ENCODE measurements at regions not wholly inside any gene's neighbourhood (a gene's known extent, or its start where the extent isn't known, plus 50 kb on each side); places are given as distances from the start of the nearest gene placed in this dataset.
A peak's percentile ranks its signal among the peaks of the same experiment; 100 is the strongest.

DNA sequence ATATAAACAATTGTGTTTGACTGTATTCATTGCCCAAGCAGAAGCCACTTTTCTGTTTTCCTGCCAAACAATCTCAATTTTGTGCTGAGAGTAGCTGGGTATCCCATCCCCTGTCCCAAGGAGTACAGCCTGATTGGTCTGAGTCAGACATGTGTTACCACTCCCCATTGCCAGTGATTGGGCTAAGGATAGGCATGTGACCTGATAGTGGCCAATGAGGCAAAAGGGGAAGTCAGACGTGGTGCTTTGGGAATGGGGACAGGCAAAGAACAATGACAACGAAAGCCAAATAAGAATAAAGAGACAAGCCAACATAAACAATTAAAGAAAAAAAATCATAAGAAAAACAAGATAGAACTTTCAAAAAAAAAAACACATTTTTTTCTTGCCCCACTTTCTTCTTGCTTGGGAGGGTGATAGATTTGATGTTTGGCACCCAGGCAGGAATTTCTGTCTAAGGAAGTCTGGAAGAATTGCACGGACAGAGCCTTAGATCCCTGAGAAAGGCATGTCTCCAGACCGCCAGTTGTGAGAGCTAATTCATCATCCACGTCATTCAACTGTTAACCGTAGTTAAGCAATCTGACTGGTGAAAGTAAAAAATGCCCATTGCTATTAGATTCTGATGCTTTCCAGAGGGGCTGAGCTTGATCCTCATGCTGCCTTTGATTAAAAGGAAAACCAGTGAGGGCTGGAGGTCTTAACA lies 626.6 kb upstream of the TMEM132C start:
- no peak for DNase-seq

DNA sequence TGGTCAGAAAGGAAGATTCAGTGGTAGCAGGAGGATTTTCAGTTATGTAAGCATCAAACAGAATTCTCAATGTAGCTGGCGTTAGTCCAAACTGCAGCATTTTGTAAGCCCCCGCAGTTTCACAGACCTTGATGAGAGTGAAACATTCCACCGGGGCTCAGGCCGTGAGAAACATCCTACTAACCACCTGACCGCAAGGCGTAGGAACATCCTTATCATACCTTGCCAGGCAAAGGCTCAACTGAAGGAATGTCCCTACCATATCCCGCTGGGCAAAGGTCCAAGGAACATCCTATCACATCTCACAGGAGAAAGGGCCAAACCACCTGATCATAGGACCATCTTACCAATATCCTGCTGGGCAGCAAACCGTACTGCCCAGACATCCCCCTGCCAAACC lies 624.8 kb upstream of the TMEM132C start:
- DNase-seq = no peak

DNA sequence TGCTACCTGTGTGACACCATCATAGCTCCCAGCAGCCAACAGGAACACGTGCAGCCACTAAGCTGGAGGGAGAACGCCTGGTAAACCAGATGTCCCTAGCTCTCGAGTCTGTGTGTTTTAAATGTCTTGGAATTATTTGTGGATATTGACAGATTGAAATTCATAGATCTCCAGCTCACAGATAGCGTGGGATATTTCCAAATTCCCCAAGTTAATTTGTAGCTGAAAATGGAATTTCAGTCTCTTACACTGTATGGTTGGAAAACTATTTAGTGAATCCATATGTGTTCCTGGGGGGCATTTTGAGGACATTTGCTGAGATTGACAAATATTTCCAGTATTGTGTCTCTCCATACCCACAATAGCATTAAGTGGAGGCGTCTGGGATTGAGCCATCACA lies 618.6 kb upstream of the TMEM132C start:
- no peak for DNase-seq

DNA sequence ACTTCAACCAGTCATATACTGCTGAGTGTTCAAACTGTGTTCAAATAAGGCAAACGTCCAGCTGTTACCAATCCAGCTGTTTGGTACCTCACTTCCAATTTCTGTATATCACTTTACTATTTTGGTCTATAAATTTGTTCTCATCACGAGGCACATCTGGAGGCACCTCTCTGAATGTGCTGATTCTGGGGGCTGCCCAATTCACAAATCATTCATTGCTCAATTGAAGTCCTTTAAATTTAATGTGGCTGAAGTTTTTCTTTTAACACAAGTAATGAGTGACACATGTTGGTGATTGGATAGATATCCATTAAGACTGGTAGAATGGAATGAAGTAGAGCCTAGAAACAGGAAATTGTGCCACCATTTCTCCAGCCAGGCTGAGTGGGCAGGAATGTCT lies 617.0 kb upstream of the TMEM132C start:
- no peak for DNase-seq

DNA sequence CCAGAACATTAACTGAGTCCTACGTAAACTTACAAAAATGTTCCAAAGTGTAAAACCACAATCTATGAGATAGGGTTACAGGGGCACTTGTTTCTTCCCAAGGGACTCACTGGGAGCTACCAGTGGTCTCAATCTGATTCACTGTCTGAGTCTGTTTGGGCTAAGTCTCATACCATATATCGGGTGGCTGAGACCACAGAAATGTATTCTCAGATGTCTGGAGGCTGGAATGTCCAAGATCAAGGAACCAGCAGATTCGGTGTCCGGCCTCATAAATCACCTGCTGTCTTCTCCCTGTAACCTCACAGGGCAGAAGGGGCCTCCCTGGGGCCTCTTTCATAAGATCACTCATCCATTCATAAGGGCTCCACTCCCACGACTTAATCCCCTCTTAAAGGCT lies 616.3 kb upstream of the TMEM132C start:
- no peak for DNase-seq

DNA sequence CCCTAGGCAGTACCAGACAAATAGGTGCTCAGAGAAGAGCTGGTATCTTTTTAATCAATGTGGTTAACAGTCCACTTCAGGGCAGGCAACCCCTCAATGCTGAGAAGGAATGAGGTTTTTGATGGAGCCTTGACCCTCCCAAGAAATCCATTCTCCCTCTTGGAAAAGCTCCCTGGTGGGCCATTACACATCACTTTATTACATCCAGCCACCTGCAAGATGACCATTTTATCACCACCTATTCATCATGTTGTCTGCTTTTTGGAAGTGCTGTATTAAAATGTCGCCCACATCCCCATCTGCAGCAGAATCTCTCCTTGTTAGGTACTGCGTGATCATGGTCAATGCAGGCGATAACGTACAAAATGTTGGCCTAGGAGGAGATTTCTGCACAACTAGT lies 614.7 kb upstream of the TMEM132C start:
- no peak for DNase-seq

DNA sequence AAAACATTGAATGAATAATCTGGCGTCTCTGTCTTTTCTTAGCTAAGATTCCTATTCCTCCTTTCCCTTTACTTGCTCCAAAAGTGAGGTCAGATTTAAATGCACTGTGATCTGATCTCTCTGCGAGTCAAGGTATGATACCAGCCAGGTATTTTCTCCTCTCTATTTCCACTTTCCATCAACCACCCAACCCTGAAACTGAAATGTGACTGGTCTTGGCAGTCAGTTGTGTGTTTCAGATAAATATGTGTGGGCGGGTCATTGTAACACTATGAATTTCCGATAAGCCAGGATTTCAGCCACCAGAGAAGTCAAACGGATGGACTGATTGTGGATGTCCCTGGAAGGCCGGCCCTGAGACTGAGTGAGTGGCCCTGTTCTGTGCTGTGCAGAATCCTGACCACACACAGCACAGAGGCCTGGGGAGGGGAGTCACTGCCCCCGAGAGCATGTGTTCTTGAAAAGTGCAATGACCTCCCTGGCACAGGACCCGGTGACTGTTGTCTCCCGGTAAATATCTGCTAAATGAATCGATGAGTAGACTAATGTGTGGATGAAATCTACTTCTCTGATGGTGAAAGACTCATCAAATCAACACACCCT lies 612.5 kb upstream of the TMEM132C start:
- no peak for DNase-seq

DNA sequence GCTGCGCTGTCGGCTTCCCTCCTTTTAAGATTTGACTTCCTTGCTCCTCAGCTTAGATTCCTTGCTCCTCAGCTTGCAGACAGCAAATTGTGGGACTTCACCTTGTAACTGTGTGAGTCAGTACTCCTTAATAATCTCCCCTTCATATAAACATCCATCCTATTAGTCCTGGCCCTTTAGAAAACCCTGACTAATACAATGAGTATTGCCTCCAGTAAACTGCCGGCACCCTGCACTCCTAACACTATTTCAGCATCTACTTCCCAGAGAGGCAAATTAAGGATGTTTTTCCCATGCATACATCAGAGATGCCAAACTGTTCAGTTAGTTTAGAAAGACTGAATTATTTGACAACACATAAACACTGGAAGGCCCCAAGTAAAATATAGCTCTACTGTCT lies 611.3 kb upstream of the TMEM132C start:
- DNase-seq = no peak

DNA sequence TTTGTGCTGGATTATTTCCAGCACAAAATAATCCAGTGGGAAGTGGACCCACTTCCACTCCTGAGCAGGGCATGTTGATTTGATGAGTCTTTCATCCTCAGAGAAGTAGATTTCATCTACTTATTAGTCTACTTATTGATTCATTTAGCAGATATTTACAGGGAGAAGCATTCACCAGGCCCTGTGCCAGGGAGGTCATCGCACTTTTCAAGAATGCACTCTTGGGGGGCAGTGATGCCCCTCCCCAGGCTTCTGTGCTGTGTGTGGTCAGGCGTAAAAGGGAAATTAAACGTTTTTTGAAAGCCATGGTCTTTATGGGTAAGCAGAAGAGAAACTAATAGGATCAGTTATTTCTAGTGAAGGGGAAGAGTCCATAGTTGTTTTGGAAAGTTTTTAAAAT lies 610.7 kb upstream of the TMEM132C start:
- DNase-seq = no peak

DNA sequence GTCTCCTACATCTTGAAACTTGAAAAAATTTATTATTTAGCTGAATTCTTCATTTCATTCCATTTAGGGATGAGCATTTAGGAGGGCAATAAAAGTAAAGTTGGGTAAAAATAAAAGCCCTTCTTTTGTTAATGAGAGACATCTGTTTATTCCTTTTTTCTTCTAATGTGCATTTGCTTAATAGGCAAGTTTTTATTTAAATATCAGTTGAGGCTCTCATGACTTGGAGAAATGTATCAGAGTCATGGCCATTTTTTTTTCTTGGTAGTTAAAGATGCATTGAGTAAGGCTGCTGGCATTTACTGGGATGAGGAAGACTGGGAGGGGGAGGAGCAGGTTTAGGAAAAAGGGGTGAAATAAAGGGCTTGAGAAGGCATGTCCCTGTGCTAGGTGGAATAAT lies 609.9 kb upstream of the TMEM132C start:
- no peak for DNase-seq

DNA sequence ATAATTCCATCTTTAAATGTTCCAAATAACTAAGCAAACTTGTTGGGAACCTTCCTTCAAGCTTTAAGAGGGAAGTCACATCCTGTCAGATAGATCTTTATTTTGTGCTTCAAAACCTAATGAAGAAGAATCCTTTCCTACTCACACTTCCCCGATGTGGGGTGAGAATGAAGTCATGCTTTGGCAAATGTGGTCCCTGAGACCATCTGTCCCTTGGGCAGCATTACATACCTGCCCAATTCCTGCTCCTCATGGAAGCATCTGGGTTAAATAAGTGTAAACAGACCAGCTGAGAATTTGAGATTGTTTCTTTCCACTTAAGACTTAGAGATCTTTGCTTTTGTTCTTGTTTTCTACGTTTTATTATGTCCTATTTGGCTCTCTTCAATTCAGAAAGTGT lies 606.0 kb upstream of the TMEM132C start:
- no peak for DNase-seq

DNA sequence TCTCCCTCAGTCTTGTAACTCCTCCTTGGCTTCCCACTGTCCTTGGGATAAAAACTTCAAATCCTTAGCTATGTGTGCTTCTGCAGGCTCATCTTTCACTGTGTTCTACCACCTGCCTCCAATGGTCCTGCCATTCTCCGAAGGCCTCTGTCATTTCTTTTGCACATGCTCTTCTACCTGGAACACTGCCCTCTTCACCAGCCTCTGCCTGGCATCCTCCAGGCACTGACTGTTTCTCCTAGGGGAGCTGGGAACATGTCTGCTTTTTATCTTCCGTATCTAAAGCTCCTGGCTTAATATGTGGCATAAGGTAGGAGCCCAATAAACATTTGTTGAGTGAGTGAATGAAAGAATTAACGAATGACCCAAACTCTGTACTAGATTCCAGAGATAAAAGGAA lies 603.3 kb upstream of the TMEM132C start:
- no peak for DNase-seq

DNA sequence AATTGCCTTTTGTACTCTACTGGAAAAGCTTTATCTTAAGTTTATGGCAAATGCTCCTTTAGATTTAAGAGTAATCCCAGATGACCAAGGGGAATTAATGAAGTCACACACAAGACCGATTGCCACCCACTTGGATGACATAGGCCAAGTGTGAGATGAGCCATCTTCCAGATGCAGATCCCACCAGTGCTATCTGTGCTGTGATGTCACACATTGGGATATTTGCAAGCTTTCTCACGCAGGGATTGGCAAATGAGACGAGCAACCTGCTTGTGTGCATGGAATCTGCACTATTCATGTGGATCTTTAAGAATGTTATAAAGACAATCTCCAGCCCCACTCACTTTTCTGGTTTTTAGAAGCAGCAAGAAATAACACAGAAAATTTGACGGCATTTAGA lies 602.1 kb upstream of the TMEM132C start:
- DNase-seq = no peak

DNA sequence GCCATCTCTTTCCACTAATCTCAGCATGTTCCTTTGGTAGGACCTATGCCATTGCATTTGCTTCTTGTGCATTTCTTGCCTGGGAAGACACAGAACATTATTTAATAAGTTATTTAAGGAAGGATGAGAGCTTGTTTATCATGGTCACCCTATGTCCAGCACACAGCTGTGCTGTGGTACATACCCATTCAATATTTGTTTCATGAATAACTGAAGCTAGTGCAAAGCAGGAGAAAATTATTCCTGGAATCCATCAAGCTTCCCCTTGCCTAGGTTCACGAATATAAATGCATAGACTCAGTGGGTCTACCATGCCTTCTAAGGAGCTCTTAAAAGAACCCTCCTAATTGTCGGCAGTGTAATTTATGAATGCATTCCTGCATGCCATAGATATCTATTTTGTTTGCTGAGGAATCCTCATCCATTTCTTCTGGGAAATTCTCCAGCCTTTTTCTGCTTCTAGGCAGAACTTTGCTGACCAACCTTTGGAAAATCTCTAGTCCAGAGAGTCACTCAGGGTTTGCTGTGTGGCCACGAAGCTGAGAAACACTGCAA lies 599.8 kb upstream of the TMEM132C start:
- no peak for DNase-seq

DNA sequence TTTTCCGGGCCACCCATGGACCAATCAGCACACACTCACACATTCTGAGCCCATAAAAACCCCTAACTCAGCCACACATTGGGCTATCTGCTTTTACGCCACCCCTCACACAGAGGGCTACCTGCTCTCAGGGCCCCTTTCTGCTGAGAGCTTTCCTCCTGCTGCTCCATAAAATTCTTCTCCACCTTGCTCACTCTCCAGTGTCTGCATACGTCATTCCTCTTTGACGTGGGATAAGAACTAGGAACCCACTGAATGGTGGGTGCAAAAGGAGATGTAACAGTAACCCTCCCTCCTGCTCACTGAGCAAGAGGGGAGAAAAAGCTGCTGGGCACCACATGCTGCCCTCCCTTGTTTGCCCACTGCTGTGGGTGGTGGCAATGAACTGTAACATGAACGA lies 596.7 kb upstream of the TMEM132C start:
- DNase-seq = no peak

DNA sequence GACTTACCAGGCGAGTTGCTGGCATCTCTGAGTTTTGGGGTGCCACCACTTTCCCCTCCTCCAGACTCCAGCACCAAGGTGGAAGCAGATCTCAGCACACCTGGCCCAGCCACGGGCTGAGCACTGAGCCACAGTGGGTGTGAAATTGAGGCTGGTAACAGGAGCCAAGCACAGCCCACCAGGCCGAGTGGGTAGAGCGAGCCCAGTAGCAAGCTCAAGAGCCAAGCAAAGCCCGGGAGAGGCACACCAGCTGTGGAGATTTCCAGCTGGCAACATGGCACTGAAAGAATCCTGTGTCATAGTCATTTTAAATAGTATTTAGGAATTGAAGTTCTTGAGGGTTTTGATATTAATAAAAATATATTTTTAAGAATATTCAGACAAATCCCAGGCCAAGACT lies 596.2 kb upstream of the TMEM132C start:
- no peak for DNase-seq

DNA sequence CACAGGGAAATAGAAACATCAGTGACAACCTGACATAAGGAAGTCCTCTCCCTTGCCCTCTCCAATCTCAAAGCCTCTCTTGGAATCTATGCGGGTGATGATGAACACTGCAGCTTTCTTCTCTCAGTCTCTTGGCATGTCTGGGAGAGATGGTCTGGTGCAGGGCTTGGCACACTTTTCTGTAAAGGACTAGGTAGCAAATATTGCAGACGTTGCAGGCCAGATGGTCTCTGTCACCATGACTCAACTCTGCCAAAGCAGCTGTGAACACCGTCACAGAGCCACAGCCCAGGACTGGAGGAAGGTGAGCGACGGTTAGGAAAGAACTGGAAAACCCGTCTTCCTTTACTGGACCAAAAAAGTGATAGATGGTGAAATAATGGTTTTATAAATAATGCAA lies 591.0 kb upstream of the TMEM132C start:
- DNase-seq = no peak

DNA sequence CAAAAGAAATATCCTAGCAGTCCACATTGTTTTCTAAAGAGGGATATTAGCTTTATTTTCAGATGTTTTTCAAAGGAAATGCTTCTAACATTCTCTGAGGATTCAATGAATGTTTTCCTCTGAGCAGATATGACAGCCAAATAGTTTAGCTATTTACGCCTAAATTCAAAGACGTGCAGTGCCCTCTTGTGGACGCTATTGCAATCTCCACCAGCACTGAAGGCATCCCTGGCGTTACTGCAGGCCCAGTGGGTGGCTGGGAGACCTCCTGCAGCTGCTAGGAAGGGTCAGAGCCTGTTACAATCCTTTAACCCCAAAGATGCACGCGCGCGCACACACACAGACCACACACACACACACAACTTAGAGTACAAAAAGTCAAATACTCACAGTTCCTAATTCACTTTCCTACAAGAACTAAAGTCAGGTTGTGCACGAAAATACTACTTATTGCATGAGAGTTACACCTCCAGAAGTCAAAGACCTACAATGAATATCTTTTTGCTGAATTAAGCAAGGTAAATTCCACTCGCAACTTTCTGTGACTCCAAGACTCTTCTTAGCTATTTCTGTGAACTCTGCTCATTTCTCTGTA lies 589.3 kb upstream of the TMEM132C start:
- peak; percentile 89 for DNase-seq

DNA sequence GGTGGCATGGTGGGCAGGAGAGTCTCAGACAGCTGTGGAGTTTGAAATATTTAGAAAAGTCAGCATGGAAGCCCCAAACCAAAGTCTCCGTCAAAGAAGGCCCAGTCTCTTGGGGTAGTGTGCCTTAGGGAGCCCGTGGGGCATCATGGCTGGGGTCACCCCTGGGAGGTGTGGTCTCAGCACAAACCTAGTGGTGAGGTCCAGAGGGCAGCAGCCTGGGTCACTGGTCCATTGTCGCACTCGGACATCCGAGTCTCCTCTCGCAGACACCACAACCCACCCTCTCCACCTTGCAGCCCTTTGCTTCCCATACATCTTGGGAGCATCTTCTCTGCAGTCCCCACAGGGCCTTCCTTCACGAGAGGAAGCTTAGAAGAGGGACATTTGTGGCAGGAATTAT lies 588.0 kb upstream of the TMEM132C start:
- DNase-seq = no peak

DNA sequence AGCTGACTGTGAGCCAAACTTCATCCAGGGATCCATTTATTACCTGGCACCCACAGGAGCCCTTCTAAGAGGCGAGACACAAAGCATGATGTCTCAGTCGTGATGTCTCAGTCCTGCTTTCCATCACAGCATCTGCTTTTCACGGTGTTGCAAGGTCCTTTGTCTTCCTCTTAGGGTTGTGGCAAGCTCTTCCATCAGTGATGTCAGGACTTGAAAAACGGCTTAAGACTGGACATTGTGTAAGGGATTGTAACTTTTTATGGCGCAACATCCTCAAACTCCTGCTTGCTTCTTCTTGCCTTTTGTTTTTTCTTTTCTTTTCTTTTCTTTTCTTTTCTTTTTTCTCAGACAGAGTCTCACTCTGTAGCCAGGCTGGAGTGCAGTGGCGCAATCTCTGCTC lies 586.5 kb upstream of the TMEM132C start:
- DNase-seq = peak; percentile 63

DNA sequence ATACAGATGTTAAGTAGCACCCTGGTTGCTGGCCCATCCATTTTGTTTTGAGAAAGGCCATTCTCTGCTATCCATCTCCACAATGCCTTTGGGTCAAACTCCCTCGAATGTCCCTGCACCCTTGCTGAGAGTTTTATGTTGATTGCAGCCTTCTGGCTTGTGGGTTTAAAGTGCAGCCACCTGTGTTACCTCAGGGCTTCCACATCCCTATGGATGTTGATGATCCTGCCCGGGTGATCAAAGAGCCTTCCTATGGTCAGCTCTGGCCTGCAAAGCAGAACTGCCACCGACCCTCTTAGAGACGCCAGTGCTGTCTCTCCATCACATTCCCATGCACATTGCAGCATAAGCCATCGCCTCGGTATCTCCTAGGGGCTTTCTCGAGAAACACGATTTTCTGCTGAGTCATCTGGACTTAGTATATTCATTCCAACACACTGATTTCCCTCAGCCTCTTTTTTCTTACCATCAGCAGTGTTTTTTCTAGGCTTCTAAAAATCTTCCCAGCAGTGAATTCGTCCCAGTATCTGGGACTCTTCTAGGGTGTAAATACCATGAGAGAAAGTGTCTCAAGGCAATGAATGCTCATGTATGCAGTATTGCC lies 585.7 kb upstream of the TMEM132C start:
- DNase-seq = no peak

DNA sequence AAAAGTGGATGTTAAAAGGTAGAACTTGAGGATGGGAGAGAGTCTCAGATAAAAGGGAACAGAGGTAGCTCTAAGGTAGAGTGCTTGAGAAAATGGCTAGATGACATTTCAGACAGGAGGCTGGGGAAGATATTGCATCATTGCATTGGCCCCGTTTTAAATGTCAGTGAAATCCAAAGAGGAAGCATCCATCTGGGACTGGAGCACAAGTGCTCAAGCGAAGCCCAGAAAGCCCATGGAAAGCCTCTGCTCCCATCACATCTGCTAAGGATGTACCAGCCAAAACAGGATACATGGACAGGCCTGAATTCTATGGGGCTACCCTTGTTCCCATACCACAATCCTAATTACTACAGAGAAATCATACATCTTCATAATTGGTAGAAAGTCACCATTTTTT lies 581.5 kb upstream of the TMEM132C start:
- no peak for DNase-seq

DNA sequence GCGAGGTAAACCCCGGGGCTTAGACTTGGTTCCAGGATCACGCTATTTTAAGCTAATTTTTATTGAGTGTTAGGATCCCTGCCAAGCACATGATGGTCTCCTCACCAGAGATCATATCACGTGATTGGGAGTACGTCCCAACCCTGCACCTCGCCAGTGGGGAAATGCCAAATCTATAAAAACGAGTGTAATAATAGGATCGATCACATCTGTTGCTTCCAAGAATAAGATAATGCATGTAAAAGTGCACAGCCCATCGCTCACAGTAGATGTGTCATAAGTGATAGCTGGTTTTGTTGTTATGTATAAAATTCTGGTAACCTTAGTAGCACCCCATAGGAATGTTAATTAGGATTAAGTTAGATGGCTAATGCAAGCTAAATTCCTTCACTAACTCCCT lies 581.0 kb upstream of the TMEM132C start:
- DNase-seq = no peak

DNA sequence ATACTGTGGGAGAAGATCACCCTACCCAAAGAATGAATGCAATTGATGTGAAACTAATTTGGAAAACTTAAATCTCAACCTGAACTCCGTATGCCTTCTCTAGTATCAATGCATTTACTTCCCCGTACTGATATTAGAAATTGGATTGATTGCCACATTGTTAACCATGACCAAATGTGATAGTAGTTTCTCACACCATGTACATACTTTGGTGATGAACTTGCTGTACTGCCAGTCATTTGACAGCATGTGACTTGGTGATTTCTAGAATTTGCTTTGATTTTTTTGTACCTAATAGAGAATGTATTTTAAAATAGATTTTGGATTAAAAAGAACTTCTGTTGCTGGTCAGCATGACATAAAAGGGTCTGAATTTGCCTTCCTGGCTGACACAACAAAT lies 579.8 kb upstream of the TMEM132C start:
- DNase-seq = no peak

Data from hematopoietic multipotent progenitor cell treated with erythropoietin and hydrocortisone succinate and interleukin-3 and kit ligand, for 4 days (in vitro differentiated cells).